ENCODE measurements at regions not wholly inside any gene's neighbourhood (a gene's known extent, or its start where the extent isn't known, plus 50 kb on each side); places are given as distances from the start of the nearest gene placed in this dataset.

- Histone ChIP-seq H3K79me2 (ENCODE audit: control insufficient read depth in 1 of 2, insufficient read depth in 2 of 2, low read length in 2 of 2) (no peaks in the 10 kb centered on the region), H3K9me3 (ENCODE audit: insufficient read depth in 2 of 2, low read depth in 1 of 2, low read length in 1 of 2) (no peaks in the 10 kb centered on the region), H4K5ac (ENCODE audit: insufficient read length, low read depth, low read length) (no peak overlapping the region), H2AK5ac (ENCODE audit: low read depth, low read length) (no peak overlapping the region), H3K79me1 (ENCODE audit: low read depth, low read length) (no peaks in the 10 kb centered on the region), H3K4me1 (replicated peaks in 1 of 4; ENCODE audit: control insufficient read depth in 3 of 4, insufficient read depth in 4 of 4, low read length in 3 of 4) (no peaks in the 10 kb centered on the region), H2BK20ac (ENCODE audit: low read length) (no peak overlapping the region), H3K9ac (replicated peaks in 1 of 4; ENCODE audit: extremely low read depth in 1 of 4, low read depth in 3 of 4, low read length in 3 of 4) (no peak overlapping the region), H3K14ac (ENCODE audit: insufficient read length) (no peak overlapping the region), H2BK5ac (ENCODE audit: low read depth, low read length) (no peak overlapping the region), H4K8ac (ENCODE audit: extremely low read depth, insufficient read depth, low read length) (no peak overlapping the region), H3K23me2 (ENCODE audit: low read depth, low read length) (no peaks in the 10 kb centered on the region), H3K4ac (replicated peaks; ENCODE audit: insufficient read length, low read depth, low read length) (no peak overlapping the region), H2BK120ac (replicated peaks; ENCODE audit: low read depth, low read length) (no peak overlapping the region), H3K27ac (ENCODE audit: low read depth, low read length) (no peak overlapping the region), H2BK15ac (ENCODE audit: low read length) (no peak overlapping the region), H4K20me1 (replicated peaks in 1 of 2; ENCODE audit: control insufficient read depth in 1 of 2, insufficient read depth in 2 of 2, low read length in 2 of 2) (no peaks in the 10 kb centered on the region), H3K18ac (ENCODE audit: extremely low read depth, low read length) (no peak overlapping the region), H3K56ac (replicated peaks; ENCODE audit: insufficient read length, low read depth, low read length) (no peak overlapping the region), H3K4me3 (ENCODE audit: extremely low read depth in 1 of 4, insufficient read depth in 2 of 4, low read depth in 3 of 4, low read length in 4 of 4) (no peak overlapping the region), H2BK12ac (ENCODE audit: low read depth, low read length) (no peak overlapping the region), H3K36me3 (ENCODE audit: control insufficient read depth in 2 of 4, insufficient read depth in 4 of 4, low read length in 3 of 4) (no peaks in the 10 kb centered on the region), H4K91ac (replicated peaks; ENCODE audit: insufficient read length, low read length) (no peak overlapping the region), H2AFZ (ENCODE audit: low read length) (no peak overlapping the region), H3K27me3 (replicated peaks in 1 of 4; ENCODE audit: control insufficient read depth in 3 of 4, extremely low read depth in 1 of 4, insufficient read depth in 3 of 4, low read length in 3 of 4) (no peaks in the 10 kb centered on the region), H3K4me2 (ENCODE audit: insufficient read depth in 1 of 2, low read depth in 2 of 2, low read length in 2 of 2) (no peak overlapping the region), H3K23ac (ENCODE audit: insufficient read length) (no peak overlapping the region)
- WGBS, 2 experiments (ENCODE audit: extremely low coverage in 1 of 2, insufficient coverage in 1 of 2, insufficient read length in 1 of 2, insufficient replicate concordance in 2 of 2, low coverage in 1 of 2, low lambda C conversion rate in 2 of 2, missing lambda C conversion rate in 1 of 2) = 86% methylated on average over 8 of the region's 8 CpGs; no CpG with 5 or more reads in 1 of the 2 experiments
- POLR2A ChIA-PET (ENCODE audit: partially characterized antibody) = no interaction called here
- DNase-seq (ENCODE audit: low read depth in 1 of 2, low spot score in 2 of 2) = no peak
- no peak for TF ChIP-seq CREB1 (IDR thresholded peaks at IDR 0.05)
- no peak for FAIRE-seq
- CTCF ChIA-PET (ENCODE audit: partially characterized antibody) = interaction anchor here (0.6 to 1.3 kb wide), 2 partner anchors 8 to 516 kb away, joined by 3 to 5 read pairs; no protein-coding TSS in a partner anchor
Observed at GRCh38 chr10:33917069-33917780, 582.8 kb upstream of the NRP1 start.

Data from H1 (cell line).